Amygdala (tissue), 56 donors: ENCODE measurements at regions not wholly inside any gene's neighbourhood (a gene's known extent, or its start where the extent isn't known, plus 50 kb on each side); places are given as distances from the start of the nearest gene placed in this dataset.

ENCODE experiments used
- DNase-seq, 56 donors: peaks; one replicate each; lab custom pipeline; 2025; lab: John Stamatoyannopoulos, UW

GRCh38 chr2:125837128-125837527 is 818.8 kb upstream of the GYPC start:
- no peak for DNase-seq

GRCh38 chr2:125837611-125838010 is 818.3 kb upstream of the GYPC start:
- DNase-seq: no peak

- DNase-seq: no peak
These were observed 816.0 kb upstream of the GYPC start for GRCh38 chr2:125839945-125840344.

DNA sequence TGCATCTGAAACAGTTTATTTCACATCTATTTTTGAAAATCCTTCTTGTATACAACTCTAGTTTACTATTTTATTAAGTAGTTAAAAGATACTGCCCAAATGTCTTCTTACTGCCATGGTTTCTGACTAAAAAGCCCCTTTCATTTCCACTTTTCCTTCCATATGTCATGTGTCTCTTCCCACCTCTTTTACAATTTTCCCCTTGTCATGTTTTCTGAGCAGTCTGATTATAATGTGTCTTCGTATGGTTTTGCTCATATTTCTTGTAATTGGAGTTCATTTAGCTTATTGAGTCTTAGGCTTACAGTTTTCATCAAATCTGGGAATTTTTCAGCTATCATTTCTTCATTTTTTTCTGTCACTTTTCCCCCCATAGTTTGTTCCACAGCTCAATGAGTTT is 813.9 kb upstream of the GYPC start:
- DNase-seq: no peak

GRCh38 chr2:125850541-125850940 is 805.4 kb upstream of the GYPC start:
- DNase-seq: no peak

GRCh38 chr2:125852364-125852763 is 803.6 kb upstream of the GYPC start:
- DNase-seq: no peak

DNA sequence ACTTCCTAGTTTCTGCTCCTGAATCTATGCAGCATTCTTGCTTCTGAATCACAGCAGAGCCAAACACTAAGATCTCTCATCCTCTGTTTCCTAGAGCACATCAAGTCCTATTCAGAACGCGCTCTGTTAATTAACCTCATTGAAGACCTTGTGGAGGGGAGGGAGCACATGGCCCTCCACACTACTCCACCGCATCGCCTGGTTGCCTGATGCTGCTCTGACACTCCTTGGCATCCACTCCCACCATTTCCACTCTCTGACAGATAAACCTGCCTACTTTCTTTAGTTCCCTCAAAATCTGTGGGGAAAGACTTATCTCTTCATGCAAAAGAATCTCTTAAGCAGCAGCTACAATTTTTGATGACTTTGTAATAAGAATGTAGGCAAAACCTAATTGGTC is 802.3 kb upstream of the GYPC start:
- DNase-seq: peak in 2 of 56 donors; percentile 3 to 16

DNA sequence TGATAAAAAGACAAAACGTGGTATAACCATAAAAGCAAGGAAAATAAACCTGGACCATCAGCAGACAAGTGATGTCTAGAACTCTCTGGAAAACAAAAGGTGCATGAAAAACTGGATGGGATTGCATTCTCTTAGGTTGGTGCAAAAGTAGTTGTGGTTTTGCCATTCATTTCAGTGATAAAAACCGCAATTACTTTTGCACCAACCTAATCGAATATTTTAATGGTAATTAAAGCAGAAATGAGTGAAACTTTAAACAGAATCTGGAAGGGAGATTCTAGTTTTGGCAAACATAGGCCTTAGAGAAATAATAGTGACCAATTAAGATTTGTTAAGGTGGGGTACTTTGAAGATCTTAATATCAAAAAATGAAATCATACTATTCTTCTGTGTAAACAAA is 800.8 kb upstream of the GYPC start:
- no peak for DNase-seq

GRCh38 chr2:125857971-125858794 is 797.8 kb upstream of the GYPC start:
- no peak for DNase-seq

DNA sequence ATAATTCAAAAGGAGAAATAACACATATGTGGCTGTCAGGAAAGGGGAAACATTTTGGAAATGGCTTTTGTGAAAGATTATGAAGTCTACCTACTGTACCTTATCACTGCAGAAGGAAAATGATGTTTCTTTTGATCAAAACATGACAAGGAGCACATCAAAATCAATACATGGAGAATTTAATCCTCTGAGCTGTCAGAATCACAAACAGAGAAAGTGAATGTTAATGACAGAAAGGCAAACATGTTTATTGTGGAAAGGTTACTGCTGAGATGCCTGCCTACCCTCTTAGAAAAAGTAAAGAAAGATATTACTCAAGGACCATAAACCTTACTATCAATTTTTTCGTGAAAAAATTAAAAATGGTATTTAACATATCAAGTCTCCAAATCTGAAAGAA is 794.5 kb upstream of the GYPC start:
- no peak for DNase-seq

GRCh38 chr2:125867908-125868307 is 788.0 kb upstream of the GYPC start:
- no peak for DNase-seq

DNA sequence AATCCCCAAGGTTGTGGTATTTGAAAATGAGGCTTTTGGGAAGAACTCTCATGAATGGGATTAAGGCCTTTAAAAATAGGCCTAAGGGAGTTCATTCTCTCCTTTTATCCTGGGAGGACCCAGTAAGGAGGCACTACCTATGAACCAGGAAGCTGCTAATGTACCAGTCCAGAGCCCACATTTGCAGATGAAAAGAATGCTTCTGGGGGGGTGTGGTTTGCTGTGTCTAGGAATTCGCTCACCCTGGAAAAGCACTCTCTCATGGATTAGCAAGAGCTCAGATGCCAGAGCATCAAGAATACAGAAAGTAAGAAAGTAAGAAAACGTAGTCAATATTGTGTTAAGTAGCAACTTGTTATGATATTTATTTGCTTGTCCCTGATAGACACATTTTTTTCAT is 785.7 kb upstream of the GYPC start:
- DNase-seq: no peak

DNA sequence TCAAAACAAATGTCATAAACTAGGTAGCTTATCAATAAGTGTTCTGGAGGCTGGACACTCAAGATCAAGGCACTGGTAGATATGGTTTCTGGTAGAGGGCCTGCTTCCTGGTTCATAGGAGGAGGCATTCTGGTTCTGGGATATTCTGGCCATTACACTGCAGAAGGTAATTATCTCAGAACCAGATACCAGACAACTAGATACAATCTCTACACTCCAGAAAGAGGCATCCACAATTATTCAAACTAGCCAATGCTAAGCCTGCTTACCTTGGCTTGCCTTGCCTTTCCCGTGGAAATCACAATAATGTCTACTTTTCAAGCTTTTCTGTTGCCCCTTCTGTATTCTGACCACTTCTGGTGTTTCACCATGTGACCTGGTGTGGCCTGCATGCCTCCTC is 785.2 kb upstream of the GYPC start:
- DNase-seq: no peak

DNA sequence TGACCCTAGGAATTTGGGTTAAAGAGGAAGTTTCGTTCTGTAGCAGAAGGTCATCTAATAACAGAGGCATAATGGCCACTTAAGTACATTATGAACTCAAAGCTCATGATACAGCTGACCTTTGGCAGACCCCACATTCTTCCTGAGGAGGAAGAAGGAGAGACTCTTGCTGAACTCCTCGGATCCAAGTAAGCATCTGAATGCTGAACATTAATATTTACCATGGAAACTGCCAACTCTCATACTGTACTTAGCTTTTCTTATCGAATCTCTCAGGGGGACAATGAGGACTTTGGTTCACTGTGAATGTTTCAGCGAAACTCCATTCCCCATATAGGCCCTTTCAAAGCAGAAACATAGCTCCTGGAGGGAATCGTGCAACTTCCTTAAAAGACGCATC is 781.4 kb upstream of the GYPC start:
- no peak for DNase-seq

DNA sequence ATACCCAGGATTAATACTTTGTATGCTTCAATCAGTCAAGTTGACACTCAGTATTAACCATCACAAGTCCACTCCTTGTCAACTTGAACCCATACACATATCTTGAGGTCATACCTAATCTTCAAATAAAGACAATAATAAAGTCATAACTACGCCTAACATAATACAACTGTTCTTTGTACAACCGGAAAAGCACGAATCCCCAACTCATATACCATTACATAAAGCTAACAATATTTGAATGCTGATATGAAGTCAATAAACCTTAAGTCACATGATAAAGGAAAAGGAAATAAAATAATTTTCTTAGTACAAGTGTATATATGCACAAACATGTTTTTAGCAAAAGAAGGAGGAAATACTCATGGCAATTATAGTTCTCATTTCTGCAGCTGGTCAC is 770.6 kb upstream of the GYPC start:
- DNase-seq: no peak

DNA sequence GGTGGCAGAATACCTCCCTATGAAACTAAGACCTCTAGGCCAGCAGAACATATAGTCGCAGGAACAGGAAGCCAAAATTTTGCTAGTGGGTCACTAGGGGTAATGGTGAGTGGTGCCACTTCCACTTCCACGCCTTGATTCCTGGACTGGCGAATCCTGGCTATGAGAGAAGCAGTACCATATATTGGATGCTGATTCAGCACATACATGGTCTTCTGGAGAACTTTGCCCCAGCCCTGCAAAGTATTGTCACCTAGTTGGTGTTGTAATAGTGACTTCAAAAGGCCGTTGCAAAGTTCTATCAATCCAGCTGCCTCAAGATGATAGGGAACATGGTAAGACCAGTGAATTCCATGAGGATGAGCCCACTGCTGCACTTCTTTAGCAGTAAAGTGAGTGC is 769.8 kb upstream of the GYPC start:
- no peak for DNase-seq

- DNase-seq: no peak
These were observed 754.7 kb upstream of the GYPC start for GRCh38 chr2:125901278-125901677.

- no peak for DNase-seq
These were observed 729.9 kb upstream of the GYPC start for GRCh38 chr2:125925891-125926546.

- DNase-seq: no peak
These were observed 720.4 kb upstream of the GYPC start for GRCh38 chr2:125935559-125935958.

DNA sequence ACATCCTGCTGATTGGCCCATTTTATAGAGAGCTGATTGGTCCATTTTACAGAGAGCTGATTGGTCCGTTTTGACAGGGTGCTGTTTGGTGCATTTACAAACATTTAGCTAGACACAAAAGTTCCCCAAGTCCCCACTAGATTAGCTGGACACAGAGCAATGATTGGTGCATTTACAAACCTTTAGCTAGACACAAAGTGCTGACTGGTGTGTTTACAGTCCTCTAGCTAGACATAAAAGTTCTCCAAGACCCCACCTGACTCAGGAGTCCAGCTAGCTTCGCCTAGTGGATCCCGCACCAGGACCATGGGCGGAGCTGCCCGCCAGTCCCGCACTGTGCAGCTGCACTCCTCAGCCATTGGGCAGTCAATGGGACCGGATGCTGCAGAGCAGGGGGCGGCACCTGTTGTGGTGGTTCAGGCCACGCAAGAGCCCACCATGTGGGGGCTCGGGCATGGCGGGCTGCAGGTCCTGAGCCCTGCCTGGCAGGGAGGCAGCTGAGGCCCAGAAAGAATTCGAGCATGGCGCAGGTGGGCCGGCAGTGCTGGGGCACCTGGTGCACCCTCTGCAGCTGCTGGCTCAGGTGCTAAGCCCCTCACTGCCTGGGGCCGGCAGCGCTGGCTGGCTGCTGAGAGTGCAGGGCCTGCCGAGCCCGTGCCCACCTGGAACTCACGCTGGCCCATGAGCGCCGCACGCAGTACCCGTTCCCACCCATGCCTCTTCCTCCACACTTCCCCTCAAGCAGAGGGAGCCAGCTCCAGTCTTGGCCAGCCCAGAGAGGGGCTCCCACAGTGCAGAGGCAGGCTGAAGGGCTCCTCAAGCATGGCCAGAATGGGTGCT is 713.2 kb upstream of the GYPC start:
- no peak for DNase-seq

GRCh38 chr2:125959047-125959446 is 696.9 kb upstream of the GYPC start:
- DNase-seq: no peak
